Neural progenitor cell (in vitro differentiated cells): ENCODE measurements at regions not wholly inside any gene's neighbourhood (a gene's known extent, or its start where the extent isn't known, plus 50 kb on each side); places are given as distances from the start of the nearest gene placed in this dataset.

Experiments used
- DNase-seq: peaks from one replicate; pipeline ENCODE4 v3.0.0-alpha.2; 2016; ENCODE audit warnings: low spot score
- H2AFZ ChIP-seq: fragments of 200-600 bp; sonication (generic); replicated peaks from 2 replicates; pipeline ENCODE4 v1.6.1; 2016; ENCODE audit warnings: antibody characterized with exemption
- H3F3A ChIP-seq: fragments of 200-600 bp; sonication (generic); 2 replicates; pipeline ENCODE4 v1.6.1; 2016; ENCODE audit warnings: antibody characterized with exemption, low read depth
- H3K27ac ChIP-seq: fragments of 200-600 bp; sonication (generic); 2 replicates; pipeline ENCODE4 v1.5.1; 2016; ENCODE audit warnings: mild to moderate bottlenecking
- H3K27me3 ChIP-seq: fragments of 200-600 bp; sonication (generic); 2 replicates; pipeline ENCODE4 v1.6.1; 2016; ENCODE audit warnings: mild to moderate bottlenecking, moderate library complexity
- H3K36me3 ChIP-seq: fragments of 200-600 bp; sonication (generic); 2 replicates; pipeline ENCODE4 v1.5.1; 2016
- H3K4me1 ChIP-seq: fragments of 200-600 bp; sonication (generic); 2 replicates; pipeline ENCODE4 v1.6.1; 2016; ENCODE audit warnings: mixed run types
- H3K4me2 ChIP-seq: fragments of 200-600 bp; sonication (generic); 2 replicates; pipeline ENCODE4 v1.6.1; 2016
- H3K4me3 ChIP-seq: fragments of 200-600 bp; sonication (generic); 2 replicates; pipeline ENCODE4 v1.5.1; 2016
- H3K79me2 ChIP-seq: fragments of 200-600 bp; sonication (generic); 2 replicates; pipeline ENCODE4 v1.6.1; 2016; ENCODE audit warnings: low read depth
- H3K9ac ChIP-seq: fragments of 200-600 bp; sonication (generic); 2 replicates; pipeline ENCODE4 v1.6.1; 2016
- H3K9me3 ChIP-seq: fragments of 200-600 bp; sonication (generic); 2 replicates; pipeline ENCODE4 v1.5.1; 2016; ENCODE audit warnings: low read depth
- H4K20me1 ChIP-seq: fragments of 200-600 bp; sonication (generic); 2 replicates; pipeline ENCODE4 v1.6.1; 2016; ENCODE audit warnings: low read depth
- H3K27ac Mint-ChIP-seq: 3 replicates; pipeline ENCODE4 v1.8.0; 2021; ENCODE audit warnings: mixed read lengths
- H3K27me3 Mint-ChIP-seq: 2 replicates; pipeline ENCODE4 v1.8.0; 2022; ENCODE audit warnings: low read depth, mild to moderate bottlenecking, inconsistent platforms, moderate library complexity, mixed read lengths; ENCODE audit not compliant: insufficient read depth
- H3K36me3 Mint-ChIP-seq: 3 replicates; pipeline ENCODE4 v1.8.0; 2021; ENCODE audit warnings: mixed read lengths
- H3K4me1 Mint-ChIP-seq: 3 replicates; pipeline ENCODE4 v1.8.0; 2021; ENCODE audit warnings: mixed read lengths
- H3K4me3 Mint-ChIP-seq: 3 replicates; pipeline ENCODE4 v1.8.0; 2021; ENCODE audit warnings: mild to moderate bottlenecking, moderate library complexity, mixed read lengths
- H3K9me3 Mint-ChIP-seq: 3 replicates; pipeline ENCODE4 v1.8.0; 2020; ENCODE audit warnings: mixed read lengths
- EZH2 ChIP-seq: fragments of 200-600 bp; sonication (generic); IDR thresholded peaks from 2 replicates; pipeline ENCODE4 v1.6.1; 2017; ENCODE audit warnings: antibody characterized with exemption, mild to moderate bottlenecking, moderate library complexity
- EZH2phosphoT487 ChIP-seq: fragments of 200-600 bp; sonication (generic); IDR thresholded peaks from 2 replicates; pipeline ENCODE4 v1.6.1; 2017; ENCODE audit warnings: antibody characterized with exemption
- TF ChIP-seq, protein P1 (sequence below): fragments of 200-600 bp; sonication (generic); IDR thresholded peaks from 2 replicates; pipeline ENCODE4 v1.5.1; 2017; ENCODE audit warnings: antibody characterized with exemption, mild to moderate bottlenecking

DNA sequence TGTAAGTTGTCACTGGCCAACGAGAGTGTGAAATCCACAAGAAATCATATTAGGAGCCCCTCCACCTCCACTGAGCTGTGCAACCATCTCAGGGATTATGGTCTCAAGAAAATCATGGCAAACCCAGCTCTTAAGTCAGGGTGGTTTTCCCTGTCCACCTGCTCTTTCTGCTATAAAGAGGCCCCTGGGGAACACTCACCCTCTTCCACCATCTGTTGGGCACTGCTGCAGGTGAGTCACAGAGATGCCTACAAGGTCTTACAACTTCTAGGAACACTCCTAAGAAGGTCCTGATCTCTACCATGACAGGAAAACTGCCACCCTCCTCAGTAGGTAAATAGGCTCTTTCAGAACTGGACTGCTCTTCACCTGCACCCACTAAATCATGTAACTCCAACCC lies 61.8 kb downstream of the DRD1 start:
- H3K27me3 ChIP-seq: no peaks in the 10 kb centered on the region
- H3K36me3 Mint-ChIP-seq: no peaks in the 10 kb centered on the region
- no peaks in the 10 kb centered on the region for H4K20me1 ChIP-seq
- no peak overlapping the region for H3K4me2 ChIP-seq
- H3K9me3 ChIP-seq: no peaks in the 10 kb centered on the region
- no peak overlapping the region for H3K9ac ChIP-seq
- H2AFZ ChIP-seq: no peak overlapping the region
- H3K4me3 ChIP-seq: no peak overlapping the region
- no peak overlapping the region for H3K27ac Mint-ChIP-seq
- no peak overlapping the region for H3K27ac ChIP-seq
- H3K36me3 ChIP-seq: no peaks in the 10 kb centered on the region
- H3K4me3 Mint-ChIP-seq: no peak overlapping the region
- peaks cover 4% of the 10 kb centered on the region for H3K27me3 Mint-ChIP-seq
- H3K79me2 ChIP-seq: no peaks in the 10 kb centered on the region
- TF ChIP-seq EZH2phosphoT487 (no peak), EZH2 (no peak)
- TF ChIP-seq, protein P1, sequence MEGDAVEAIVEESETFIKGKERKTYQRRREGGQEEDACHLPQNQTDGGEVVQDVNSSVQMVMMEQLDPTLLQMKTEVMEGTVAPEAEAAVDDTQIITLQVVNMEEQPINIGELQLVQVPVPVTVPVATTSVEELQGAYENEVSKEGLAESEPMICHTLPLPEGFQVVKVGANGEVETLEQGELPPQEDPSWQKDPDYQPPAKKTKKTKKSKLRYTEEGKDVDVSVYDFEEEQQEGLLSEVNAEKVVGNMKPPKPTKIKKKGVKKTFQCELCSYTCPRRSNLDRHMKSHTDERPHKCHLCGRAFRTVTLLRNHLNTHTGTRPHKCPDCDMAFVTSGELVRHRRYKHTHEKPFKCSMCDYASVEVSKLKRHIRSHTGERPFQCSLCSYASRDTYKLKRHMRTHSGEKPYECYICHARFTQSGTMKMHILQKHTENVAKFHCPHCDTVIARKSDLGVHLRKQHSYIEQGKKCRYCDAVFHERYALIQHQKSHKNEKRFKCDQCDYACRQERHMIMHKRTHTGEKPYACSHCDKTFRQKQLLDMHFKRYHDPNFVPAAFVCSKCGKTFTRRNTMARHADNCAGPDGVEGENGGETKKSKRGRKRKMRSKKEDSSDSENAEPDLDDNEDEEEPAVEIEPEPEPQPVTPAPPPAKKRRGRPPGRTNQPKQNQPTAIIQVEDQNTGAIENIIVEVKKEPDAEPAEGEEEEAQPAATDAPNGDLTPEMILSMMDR: no peak
- no peaks in the 10 kb centered on the region for H3K9me3 Mint-ChIP-seq
- no peaks in the 10 kb centered on the region for H3F3A ChIP-seq
- DNase-seq: no peak
- peaks cover 18% of the 10 kb centered on the region for H3K4me1 Mint-ChIP-seq
- peaks cover 3% of the 10 kb centered on the region for H3K4me1 ChIP-seq

DNA sequence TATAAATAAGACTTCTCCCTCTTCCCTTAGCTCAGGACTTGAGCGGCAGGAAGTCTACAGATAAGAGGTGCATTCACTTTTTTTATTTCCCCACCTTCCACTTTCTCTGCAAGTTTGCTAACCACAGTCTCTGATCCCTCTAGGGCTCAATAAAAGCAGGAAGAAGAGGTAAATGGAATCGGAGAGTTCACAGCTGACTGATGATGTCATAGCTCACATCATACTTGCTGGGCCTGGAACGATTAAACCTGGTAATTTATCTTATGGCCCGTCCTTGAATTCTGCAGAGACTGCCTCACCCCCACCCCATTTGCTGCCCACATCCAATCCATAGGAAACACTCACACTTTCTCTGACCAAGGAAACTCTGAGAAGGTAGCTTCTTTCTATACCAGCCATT lies 62.9 kb downstream of the DRD1 start:
- Histone ChIP-seq H3K4me1 (peaks cover 3% of the 10 kb centered on the region), H3K9me3 (no peaks in the 10 kb centered on the region), H3K4me3 (no peak overlapping the region), H3K27ac (no peak overlapping the region), H2AFZ (no peak overlapping the region), H4K20me1 (no peaks in the 10 kb centered on the region), H3K79me2 (no peaks in the 10 kb centered on the region), H3K36me3 (no peaks in the 10 kb centered on the region), H3F3A (no peaks in the 10 kb centered on the region), H3K27me3 (no peaks in the 10 kb centered on the region), H3K9ac (no peak overlapping the region), H3K4me2 (no peak overlapping the region)
- H3K27me3 Mint-ChIP-seq: peaks cover 4% of the 10 kb centered on the region
- H3K9me3 Mint-ChIP-seq: no peaks in the 10 kb centered on the region
- H3K27ac Mint-ChIP-seq: no peak overlapping the region
- no peak overlapping the region for H3K4me3 Mint-ChIP-seq
- no peak for DNase-seq
- TF ChIP-seq, protein P1: no peak
- TF ChIP-seq EZH2 (no peak), EZH2phosphoT487 (no peak)
- no peaks in the 10 kb centered on the region for H3K36me3 Mint-ChIP-seq
- peaks cover 18% of the 10 kb centered on the region for H3K4me1 Mint-ChIP-seq

DNA sequence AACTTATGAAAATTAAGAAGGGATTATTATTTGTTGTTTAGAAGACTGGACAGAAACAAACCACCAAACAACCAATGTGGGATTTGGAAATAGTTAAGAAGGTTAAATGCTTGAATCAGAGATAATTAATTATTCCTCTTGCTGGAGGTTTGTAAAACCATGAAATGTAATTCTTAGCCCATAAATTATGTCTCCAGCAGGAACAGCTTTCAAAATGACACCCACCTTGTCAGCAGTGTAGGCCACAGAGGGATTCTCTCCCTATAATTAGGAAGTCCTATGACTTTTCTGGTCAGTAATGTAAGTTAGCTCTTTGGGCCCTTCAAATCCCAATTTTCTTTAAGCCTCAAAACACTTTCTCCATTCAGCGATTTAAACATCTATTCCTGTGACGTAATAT lies 63.3 kb downstream of the DRD1 start:
- TF ChIP-seq, protein P1: no peak
- TF ChIP-seq EZH2 (no peak), EZH2phosphoT487 (no peak)
- no peaks in the 10 kb centered on the region for H3F3A ChIP-seq
- H3K9ac ChIP-seq: no peak overlapping the region
- Mint-ChIP-seq H3K36me3 (no peaks in the 10 kb centered on the region), H3K4me1 (peaks cover 18% of the 10 kb centered on the region), H3K27me3 (peaks cover 4% of the 10 kb centered on the region), H3K9me3 (no peaks in the 10 kb centered on the region), H3K4me3 (no peak overlapping the region), H3K27ac (no peak overlapping the region)
- no peaks in the 10 kb centered on the region for H3K36me3 ChIP-seq
- H3K4me2 ChIP-seq: no peak overlapping the region
- H3K27me3 ChIP-seq: no peaks in the 10 kb centered on the region
- peaks cover 3% of the 10 kb centered on the region for H3K4me1 ChIP-seq
- DNase-seq: no peak
- H3K27ac ChIP-seq: no peak overlapping the region
- H4K20me1 ChIP-seq: no peaks in the 10 kb centered on the region
- H2AFZ ChIP-seq: no peak overlapping the region
- H3K4me3 ChIP-seq: no peak overlapping the region
- H3K9me3 ChIP-seq: no peaks in the 10 kb centered on the region
- H3K79me2 ChIP-seq: no peaks in the 10 kb centered on the region
